Stomach smooth muscle (tissue), 2 donors: ENCODE measurements at regions not wholly inside any gene's neighbourhood (a gene's known extent, or its start where the extent isn't known, plus 50 kb on each side); places are given as distances from the start of the nearest gene placed in this dataset.

ENCODE experiments used
- H3K27ac ChIP-seq: one replicate; pipeline ENCODE4 v1.7.0; 2013; ENCODE audit warnings: mild to moderate bottlenecking, low read length, inconsistent platforms
- H3K27me3 ChIP-seq, 2 donors: one replicate each; pipeline ENCODE4 v1.7.0; 2013; ENCODE audit warnings: low read length in 2 of 2; ENCODE audit not compliant: insufficient read depth in 2 of 2, control insufficient read depth in 1 of 2
- H3K36me3 ChIP-seq, 2 donors: one replicate each; pipeline ENCODE4 v1.7.0; 2013; ENCODE audit warnings: low read length in 2 of 2; ENCODE audit not compliant: control insufficient read depth in 2 of 2, insufficient read depth in 2 of 2
- H3K4me1 ChIP-seq: one replicate; pipeline ENCODE4 v1.7.0; 2013; ENCODE audit warnings: low read length; ENCODE audit not compliant: control insufficient read depth, insufficient read depth
- H3K4me3 ChIP-seq, 2 donors: one replicate each; pipeline ENCODE4 v1.7.0; 2013; ENCODE audit warnings: low read length in 2 of 2
- H3K9ac ChIP-seq, 2 donors: one replicate each; pipeline ENCODE4 v1.7.0; 2013; ENCODE audit warnings: low read length in 2 of 2, mild to moderate bottlenecking in 1 of 2
- H3K9me3 ChIP-seq, 2 donors: one replicate each; pipeline ENCODE4 v1.7.0; 2013; ENCODE audit warnings: low read length in 2 of 2; ENCODE audit not compliant: control insufficient read depth in 2 of 2
- donor health status: healthy.
- donor health status: Pancreatic carcinoma.

GRCh38 chr11:45051621-45052020 lies 94.8 kb upstream of the PRDM11 start:
- Histone ChIP-seq H3K9me3 (no peaks in the 10 kb centered on the region), H3K4me3 (no peak overlapping the region), H3K4me1 (peaks cover 3% of the 10 kb centered on the region), H3K36me3 (no peaks in the 10 kb centered on the region), H3K27me3 (peaks cover 0 to 3% of the 10 kb centered on the region in 2 donors), H3K9ac (no peak overlapping the region), H3K27ac (no peak overlapping the region)

- Histone ChIP-seq H3K9ac (no peak overlapping the region), H3K36me3 (no peaks in the 10 kb centered on the region), H3K27ac (no peak overlapping the region), H3K4me3 (no peak overlapping the region), H3K4me1 (peaks cover 3% of the 10 kb centered on the region), H3K9me3 (no peaks in the 10 kb centered on the region), H3K27me3 (peaks cover 0 to 3% of the 10 kb centered on the region in 2 donors)
Measured at GRCh38 chr11:45052361-45052760, 94.1 kb upstream of the PRDM11 start.

GRCh38 chr11:45053736-45054446 lies 92.5 kb upstream of the PRDM11 start:
- H3K9ac ChIP-seq: no peak overlapping the region
- H3K9me3 ChIP-seq: no peaks in the 10 kb centered on the region
- peaks cover 3% of the 10 kb centered on the region for H3K4me1 ChIP-seq
- no peak overlapping the region for H3K4me3 ChIP-seq
- no peak overlapping the region for H3K27ac ChIP-seq
- no peaks in the 10 kb centered on the region for H3K36me3 ChIP-seq
- peaks cover 0 to under 1% of the 10 kb centered on the region in 2 donors for H3K27me3 ChIP-seq

GRCh38 chr11:45054956-45055355 lies 91.5 kb upstream of the PRDM11 start:
- H3K4me1 ChIP-seq: peaks cover 3% of the 10 kb centered on the region
- H3K4me3 ChIP-seq: no peak overlapping the region
- no peak overlapping the region for H3K9ac ChIP-seq
- no peaks in the 10 kb centered on the region for H3K9me3 ChIP-seq
- no peaks in the 10 kb centered on the region for H3K36me3 ChIP-seq
- H3K27me3 ChIP-seq: peaks cover 0 to 2% of the 10 kb centered on the region in 2 donors
- H3K27ac ChIP-seq: no peak overlapping the region

- Histone ChIP-seq H3K27me3 (peaks cover 0 to 2% of the 10 kb centered on the region in 2 donors), H3K9ac (no peak overlapping the region), H3K4me1 (peaks cover 3% of the 10 kb centered on the region), H3K27ac (no peak overlapping the region), H3K9me3 (no peaks in the 10 kb centered on the region), H3K4me3 (no peak overlapping the region), H3K36me3 (no peaks in the 10 kb centered on the region)
Measured at GRCh38 chr11:45056529-45056928, 89.9 kb upstream of the PRDM11 start.

- Histone ChIP-seq H3K27ac (no peak overlapping the region), H3K9me3 (no peaks in the 10 kb centered on the region), H3K4me3 (no peak overlapping the region), H3K27me3 (peaks cover 0 to 2% of the 10 kb centered on the region in 2 donors), H3K4me1 (no peaks in the 10 kb centered on the region), H3K9ac (no peak overlapping the region), H3K36me3 (no peaks in the 10 kb centered on the region)
Measured at GRCh38 chr11:45057938-45058646, 88.3 kb upstream of the PRDM11 start.

- no peak overlapping the region for H3K4me3 ChIP-seq
Measured at GRCh38 chr11:45058647-45058950, 87.8 kb upstream of the PRDM11 start.

GRCh38 chr11:45060707-45061106 lies 85.7 kb upstream of the PRDM11 start:
- H3K9ac ChIP-seq: no peak overlapping the region
- H3K4me3 ChIP-seq: no peak overlapping the region
- no peaks in the 10 kb centered on the region for H3K36me3 ChIP-seq
- peaks cover 0 to 2% of the 10 kb centered on the region in 2 donors for H3K27me3 ChIP-seq
- H3K27ac ChIP-seq: no peak overlapping the region
- no peaks in the 10 kb centered on the region for H3K4me1 ChIP-seq
- H3K9me3 ChIP-seq: peaks cover 4 to 6% of the 10 kb centered on the region in 2 donors

More at GRCh38 chr11:45058647-45058950, 87.8 kb upstream of the PRDM11 start:
- Histone ChIP-seq H3K36me3 (no peaks in the 10 kb centered on the region), H3K9me3 (no peaks in the 10 kb centered on the region), H3K27ac (no peak overlapping the region), H3K4me1 (no peaks in the 10 kb centered on the region), H3K9ac (no peak overlapping the region), H3K27me3 (peaks cover 0 to 2% of the 10 kb centered on the region in 2 donors)

- Histone ChIP-seq H3K4me1 (no peaks in the 10 kb centered on the region), H3K4me3 (no peak overlapping the region), H3K27ac (no peak overlapping the region), H3K9ac (no peak overlapping the region), H3K36me3 (no peaks in the 10 kb centered on the region), H3K9me3 (peaks cover 4 to 6% of the 10 kb centered on the region in 2 donors), H3K27me3 (peaks cover 0 to 2% of the 10 kb centered on the region in 2 donors)
Measured at GRCh38 chr11:45061641-45062040, 84.8 kb upstream of the PRDM11 start.

GRCh38 chr11:45062115-45062514 lies 84.3 kb upstream of the PRDM11 start:
- no peak overlapping the region for H3K9ac ChIP-seq
- no peak overlapping the region for H3K27ac ChIP-seq
- no peak overlapping the region for H3K4me3 ChIP-seq
- H3K4me1 ChIP-seq: no peaks in the 10 kb centered on the region
- H3K9me3 ChIP-seq: peaks cover 4 to 6% of the 10 kb centered on the region in 2 donors
- no peaks in the 10 kb centered on the region for H3K36me3 ChIP-seq
- H3K27me3 ChIP-seq: peaks cover 0 to 2% of the 10 kb centered on the region in 2 donors
